C4-2B (cell line): ENCODE measurements at regions not wholly inside any gene's neighbourhood (a gene's known extent, or its start where the extent isn't known, plus 50 kb on each side); places are given as distances from the start of the nearest gene placed in this dataset.

Experiments
- ZFX ChIP-seq: fragments of 450-650 bp; IDR thresholded peaks from 2 replicates; pipeline ENCODE4 v1.6.1; 2017
- TF ChIP-seq, protein P1 (sequence below): fragments of 450-650 bp; conservative IDR thresholded peaks from 2 replicates; pipeline ENCODE4 v1.5.1; 2017; ENCODE audit warnings: mild to moderate bottlenecking

DNA sequence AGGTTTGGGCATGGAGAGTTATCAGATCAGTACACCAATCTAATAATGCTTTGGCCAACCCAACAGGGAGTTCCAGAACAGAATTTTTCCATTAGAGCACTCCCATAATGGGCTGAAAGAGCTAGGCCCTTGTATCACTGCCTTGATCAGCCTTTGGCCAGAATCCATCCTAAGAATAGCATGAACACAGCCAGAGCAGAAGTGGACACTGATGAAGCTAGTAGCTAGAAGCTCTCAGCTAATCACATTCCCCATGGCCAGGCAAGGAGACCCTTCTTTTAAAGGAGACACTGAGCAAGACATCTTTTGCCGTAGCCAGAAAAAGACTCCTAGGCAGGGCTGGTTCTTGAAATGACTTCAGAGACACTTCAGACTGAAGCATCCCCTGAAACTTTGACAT is 236.0 kb downstream of the RAD51AP2 start:
- TF ChIP-seq, protein P1, sequence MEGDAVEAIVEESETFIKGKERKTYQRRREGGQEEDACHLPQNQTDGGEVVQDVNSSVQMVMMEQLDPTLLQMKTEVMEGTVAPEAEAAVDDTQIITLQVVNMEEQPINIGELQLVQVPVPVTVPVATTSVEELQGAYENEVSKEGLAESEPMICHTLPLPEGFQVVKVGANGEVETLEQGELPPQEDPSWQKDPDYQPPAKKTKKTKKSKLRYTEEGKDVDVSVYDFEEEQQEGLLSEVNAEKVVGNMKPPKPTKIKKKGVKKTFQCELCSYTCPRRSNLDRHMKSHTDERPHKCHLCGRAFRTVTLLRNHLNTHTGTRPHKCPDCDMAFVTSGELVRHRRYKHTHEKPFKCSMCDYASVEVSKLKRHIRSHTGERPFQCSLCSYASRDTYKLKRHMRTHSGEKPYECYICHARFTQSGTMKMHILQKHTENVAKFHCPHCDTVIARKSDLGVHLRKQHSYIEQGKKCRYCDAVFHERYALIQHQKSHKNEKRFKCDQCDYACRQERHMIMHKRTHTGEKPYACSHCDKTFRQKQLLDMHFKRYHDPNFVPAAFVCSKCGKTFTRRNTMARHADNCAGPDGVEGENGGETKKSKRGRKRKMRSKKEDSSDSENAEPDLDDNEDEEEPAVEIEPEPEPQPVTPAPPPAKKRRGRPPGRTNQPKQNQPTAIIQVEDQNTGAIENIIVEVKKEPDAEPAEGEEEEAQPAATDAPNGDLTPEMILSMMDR = no peak
- no peak for TF ChIP-seq ZFX
